Stimulated activated CD4-positive, alpha-beta T cell treated with anti-CD3 and anti-CD28 coated beads, Interleukin-1b, Interleukin-23, amount 100 ng/mL, for 24 hours (primary cell): ENCODE measurements at regions not wholly inside any gene's neighbourhood (a gene's known extent, or its start where the extent isn't known, plus 50 kb on each side); places are given as distances from the start of the nearest gene placed in this dataset.
"Not testable (repeated sequence)": the region's sequence is repeated elsewhere in the genome, so short reads cannot be mapped to it uniquely, and the experiment has no call there.

Experiments used
- DNase-seq, 4 experiments: peaks; one replicate each; pipeline ENCODE4 v3.0.0-alpha.2; 2020; ENCODE audit warnings: low read depth in 4 of 4, low spot score in 1 of 4

- DNase-seq = no peak
Measured at GRCh38 chr2:83990636-83991035, 468.4 kb downstream of the SUCLG1 start.

DNA sequence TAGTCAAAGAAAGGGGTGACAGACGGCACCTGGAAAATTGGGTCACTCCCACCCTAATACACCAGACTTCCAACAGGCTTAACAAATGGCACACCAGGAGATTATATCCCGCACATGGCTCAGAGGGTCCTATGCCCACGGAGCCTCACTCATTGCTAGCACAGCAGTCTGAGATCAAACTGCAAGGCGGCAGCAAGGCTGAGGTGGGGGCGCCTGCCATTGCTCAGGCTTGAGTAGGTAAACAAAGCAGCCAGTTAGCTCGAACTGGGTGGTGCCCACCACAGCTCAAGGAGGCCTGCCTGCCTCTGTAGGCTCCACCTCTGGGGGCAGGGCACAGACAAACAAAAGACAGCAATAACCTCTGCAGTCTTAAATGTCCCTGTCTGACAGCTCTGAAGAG, 482.5 kb downstream of the SUCLG1 start:
- DNase-seq = not testable (repeated sequence)

- DNase-seq = no peak
Measured at GRCh38 chr2:83972128-83972527, 487.0 kb downstream of the SUCLG1 start.

DNA sequence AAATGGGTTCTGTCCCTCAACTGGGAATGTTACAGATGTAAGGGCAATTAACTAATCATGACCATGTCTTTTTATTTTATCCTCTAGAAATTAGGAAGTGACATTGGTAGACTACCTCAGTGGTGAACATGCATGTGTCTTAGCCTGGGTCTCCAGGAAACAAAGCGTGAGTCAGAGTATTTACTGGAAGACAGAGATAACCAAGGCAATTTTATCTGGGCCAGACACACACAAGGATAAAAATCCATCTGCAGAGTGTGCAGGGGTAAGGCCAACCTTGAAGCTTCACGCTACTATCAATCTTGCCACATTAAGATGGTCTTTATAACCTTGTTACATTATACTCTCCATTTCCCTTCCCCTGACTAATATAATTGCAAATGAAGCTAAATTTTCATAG, 487.5 kb downstream of the SUCLG1 start:
- no peak for DNase-seq

DNA sequence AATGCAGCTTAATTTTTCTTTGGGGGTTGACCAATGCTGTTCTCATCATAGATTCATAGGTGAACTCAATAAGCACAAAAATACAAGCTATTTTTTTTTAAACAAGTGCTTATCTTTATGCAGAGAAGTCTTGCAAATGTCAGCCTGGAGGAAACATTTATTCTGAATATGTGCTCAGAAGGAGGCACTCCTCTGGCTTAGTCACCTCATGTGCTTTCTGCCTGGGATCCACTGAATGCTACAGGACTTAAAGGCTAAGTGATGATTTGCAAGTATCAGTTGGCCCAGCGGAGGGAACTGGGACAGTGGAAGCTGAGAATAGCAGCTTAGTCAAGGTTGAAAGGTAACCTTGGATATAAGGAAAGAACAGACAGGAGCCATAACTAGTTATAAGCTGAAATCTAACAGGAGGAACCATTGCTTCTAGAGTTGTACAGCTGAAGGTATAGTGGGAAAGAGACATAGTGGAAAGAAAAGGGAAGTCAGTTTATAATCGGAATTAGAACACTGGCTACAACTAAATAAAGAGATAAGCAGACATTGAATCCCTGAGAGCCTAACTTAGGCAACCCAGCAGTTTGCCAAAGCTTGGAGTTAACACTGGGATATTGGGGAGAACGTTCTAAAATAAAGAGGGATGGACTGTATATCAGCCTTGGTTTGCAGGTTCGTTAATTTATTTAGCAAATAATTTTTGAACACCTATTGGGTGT, 488.7 kb downstream of the SUCLG1 start:
- DNase-seq = no peak

- no peak for DNase-seq
Measured at GRCh38 chr2:83969085-83969484, 490.0 kb downstream of the SUCLG1 start.

DNA sequence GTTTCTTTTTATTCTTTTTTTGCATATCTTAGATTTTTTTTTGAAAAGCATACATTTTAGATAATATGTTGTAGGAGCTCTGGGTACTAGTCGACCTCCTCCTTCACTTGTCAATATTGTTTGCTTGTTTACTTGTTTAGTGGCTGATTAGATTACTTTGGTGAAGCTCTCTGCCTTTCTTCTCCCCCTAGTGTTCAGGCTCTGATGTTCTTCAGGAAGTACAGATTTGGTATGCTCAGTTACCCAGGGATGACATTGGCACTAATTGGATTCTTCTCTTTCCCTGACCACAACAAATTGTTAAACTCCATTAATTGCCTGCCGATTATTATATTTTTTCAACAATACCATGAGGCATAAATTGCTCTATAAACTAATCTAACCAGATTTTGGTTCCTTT, 491.2 kb downstream of the SUCLG1 start:
- no peak for DNase-seq

- DNase-seq = not testable (repeated sequence)
Measured at GRCh38 chr2:83966946-83967345, 492.1 kb downstream of the SUCLG1 start.

DNA sequence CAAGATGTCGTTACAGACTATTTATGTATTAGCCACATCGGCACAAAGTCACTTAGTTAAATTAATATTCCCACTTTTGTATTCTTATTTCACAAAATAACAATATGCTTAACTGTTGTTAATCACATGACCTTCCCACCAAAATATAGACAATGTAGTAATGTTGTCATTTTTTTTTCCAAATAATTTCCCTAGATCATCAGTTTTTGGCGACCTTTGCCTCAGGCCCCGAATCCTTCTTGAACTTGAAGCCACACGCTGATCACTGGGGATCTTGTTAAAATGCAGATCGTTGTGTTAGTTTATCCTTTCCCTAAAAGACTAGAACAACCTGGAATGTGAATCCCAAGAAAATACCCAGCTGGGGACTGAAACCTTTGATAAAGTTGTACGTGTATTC, 497.6 kb downstream of the SUCLG1 start:
- DNase-seq = no peak

DNA sequence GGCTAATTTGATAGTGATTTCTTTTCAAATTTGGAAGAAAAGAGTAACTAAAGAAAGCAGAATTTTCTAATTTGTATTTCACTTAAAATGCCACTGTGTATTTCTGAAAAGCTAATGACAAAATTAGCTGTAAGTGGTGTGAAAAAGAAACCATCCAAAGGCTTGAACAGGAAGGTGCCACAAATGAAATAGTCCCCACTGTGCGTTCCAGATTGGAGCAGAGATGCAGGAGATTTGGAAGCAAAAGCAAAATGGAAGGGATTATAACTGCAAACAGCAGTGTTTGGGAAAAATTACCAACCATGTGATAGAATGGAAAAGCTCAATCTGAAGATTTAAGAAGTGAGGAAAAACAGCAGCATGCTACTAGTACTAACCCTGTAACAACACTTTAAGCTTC, 498.7 kb downstream of the SUCLG1 start:
- no peak for DNase-seq

- DNase-seq = no peak
Measured at GRCh38 chr2:83959266-83959665, 499.8 kb downstream of the SUCLG1 start.

GRCh38 chr2:83956991-83957390, 502.1 kb downstream of the SUCLG1 start:
- no peak for DNase-seq

- DNase-seq = no peak
Measured at GRCh38 chr2:83953697-83954096, 505.4 kb downstream of the SUCLG1 start.

DNA sequence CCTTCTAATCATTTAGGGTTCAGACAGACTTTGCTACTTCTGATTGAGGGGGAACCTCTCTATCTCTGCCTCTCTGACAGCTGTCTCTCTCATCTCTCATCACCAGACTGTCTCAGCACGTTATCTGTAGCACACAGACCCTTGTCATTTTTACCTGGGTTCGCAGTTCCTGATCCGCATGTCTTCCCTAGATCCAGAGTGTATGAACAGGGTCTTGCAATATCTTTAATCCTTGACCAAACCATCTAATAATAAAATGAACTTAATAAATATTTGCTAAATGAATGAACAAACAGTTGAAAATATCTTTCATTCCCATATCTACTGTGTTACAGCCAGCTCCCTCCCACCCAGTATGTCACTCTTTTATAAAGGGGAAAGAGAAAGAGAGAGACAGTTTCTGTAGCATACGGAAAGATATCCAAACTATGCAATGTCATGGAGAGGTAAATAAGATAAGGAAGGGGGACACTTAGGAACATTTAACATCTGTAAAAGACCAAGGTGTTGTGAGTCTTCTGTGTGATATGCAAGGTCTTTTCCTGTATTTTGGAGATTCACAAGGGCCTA, 507.6 kb downstream of the SUCLG1 start:
- DNase-seq = no peak

DNA sequence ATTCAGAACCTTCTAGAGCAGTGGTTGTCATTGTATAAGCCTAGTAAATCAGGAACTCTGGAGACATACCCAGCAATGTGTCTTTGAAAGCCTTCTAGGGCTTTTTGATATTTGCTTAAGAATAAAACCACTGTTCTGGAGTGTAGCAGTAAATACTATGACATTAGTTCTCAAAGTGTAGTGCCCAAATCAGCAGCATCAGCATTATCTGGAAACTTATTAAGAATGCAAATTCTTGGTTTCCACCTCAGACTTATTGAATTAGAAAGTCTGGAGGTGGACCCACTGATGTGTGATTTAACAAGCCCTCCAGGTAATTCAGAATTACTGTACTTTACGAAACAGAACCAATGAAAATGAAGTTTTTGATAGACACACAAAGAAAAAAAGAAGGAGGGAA, 509.7 kb downstream of the SUCLG1 start:
- no peak for DNase-seq

DNA sequence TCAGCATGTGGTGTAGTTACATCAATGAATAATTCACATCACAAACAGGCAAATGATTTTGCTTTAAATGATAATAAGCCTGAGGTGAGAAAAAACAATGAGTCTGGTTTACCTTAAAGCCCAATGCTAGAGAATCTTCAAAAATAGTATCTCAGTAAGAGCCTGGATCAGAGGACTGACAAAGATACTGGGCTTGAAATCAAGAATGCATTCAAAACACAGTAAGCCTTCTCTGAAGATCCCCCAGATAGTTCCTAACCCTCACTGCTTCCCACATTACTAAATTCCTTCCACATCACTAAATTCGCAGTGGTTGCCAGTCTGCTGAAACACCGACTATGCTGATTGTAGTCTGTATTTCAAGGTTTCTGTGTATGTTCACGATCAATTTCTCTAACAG, 514.9 kb downstream of the SUCLG1 start:
- no peak for DNase-seq

DNA sequence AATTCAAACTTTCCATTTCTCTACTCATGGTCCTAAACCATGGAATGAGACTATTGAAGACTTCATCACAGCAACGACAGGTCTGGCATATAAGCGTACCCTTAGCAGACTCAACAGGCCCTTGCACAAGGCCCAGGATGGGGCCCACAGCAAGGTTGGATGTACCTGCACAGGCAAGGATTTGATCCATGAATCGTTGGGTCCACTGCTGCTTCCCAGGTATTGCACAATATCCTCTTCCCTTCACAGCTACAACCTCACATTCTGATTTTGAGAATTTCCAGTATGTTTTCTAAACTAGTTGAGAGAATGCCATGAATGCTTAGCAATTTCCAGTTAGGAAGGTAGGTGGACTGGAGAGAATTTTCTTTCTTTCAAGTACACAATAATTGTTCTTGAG, 515.8 kb downstream of the SUCLG1 start:
- DNase-seq = no peak

DNA sequence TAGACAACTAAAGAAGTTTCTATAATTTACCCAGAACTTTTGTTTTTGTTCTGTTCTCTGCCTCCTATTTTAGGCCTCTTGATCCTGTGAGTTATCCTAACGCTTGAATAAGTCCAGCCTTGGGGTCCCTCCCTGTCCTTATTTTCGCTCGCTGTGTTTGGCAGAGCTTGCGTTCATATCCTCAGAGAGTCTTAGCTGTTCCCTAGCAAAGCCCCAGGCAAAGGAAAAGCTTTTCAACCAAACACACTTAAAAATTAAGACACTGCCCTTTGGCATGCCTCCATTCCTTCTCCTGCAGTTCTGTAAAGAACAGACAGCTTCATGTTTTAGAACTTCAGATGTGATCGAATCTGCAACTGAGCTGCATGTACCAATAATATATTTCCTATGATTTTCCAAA, 517.2 kb downstream of the SUCLG1 start:
- no peak for DNase-seq

DNA sequence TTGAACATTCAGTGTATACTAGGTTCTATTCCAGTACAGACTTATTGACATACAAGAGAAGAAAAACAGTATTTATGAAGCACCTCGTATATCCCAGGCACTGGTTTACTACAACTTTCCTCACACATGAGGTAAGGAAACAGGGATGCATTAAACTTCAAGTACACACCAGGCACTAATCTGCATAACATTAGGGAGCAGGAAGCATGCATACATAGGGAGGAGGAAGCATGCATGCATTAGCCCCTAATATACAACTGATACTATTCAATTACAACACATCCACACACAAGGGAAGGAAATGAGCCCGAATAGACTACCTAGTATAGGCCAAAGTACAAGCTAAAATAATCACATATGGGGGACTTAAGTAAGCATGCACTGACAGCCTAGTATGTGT, 525.3 kb downstream of the SUCLG1 start:
- DNase-seq = no peak

- DNase-seq = no peak
Measured at GRCh38 chr2:83923531-83923930, 535.5 kb downstream of the SUCLG1 start.

DNA sequence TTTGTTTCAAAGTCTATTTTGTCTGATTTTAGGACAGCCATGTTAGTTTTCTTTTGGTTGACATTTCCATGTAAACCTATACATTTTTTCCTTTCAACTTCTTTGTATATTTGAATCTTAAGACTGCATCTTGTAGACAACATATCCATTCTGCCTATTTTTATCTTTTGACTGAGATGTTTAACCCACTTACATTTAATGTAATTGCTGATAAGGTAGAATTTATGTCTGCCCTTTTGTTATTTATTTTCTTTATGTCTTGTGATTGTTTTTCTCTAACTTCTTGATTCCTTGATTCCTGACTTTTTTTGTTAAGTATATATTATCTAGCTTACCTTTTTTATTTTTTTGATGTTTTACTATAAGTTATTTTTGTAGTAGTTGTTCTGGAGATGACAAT, 542.5 kb downstream of the SUCLG1 start:
- no peak for DNase-seq

DNA sequence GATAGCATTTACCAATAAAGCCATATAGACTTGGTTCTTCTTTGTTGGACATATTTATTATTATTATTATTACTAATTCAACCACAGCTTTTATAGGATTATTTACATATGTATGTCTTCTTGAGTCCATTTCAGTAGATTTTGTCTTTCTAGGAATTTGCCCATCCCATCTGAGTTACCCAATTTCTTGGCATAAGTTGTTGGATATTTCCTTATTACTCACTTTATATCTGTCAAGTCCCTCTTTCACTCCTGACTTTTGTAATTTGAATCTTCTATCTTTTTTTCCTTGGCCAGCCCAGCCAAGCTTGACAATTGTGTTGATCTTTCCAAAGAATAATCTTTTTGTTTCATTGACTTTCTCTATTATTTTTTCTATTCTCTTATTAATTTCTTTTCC, 543.7 kb downstream of the SUCLG1 start:
- no peak for DNase-seq

GRCh38 chr2:83908750-83909149, 550.3 kb downstream of the SUCLG1 start:
- DNase-seq = no peak
